Stimulated activated CD4-positive, alpha-beta T cell treated with anti-CD3 and anti-CD28 coated beads, Interleukin-12 subunit alpha, Interleukin-12 subunit beta, amount 100 ng/mL, for 48 hours (primary cell): ENCODE measurements at regions not wholly inside any gene's neighbourhood (a gene's known extent, or its start where the extent isn't known, plus 50 kb on each side); places are given as distances from the start of the nearest gene placed in this dataset.

Experiments used
- DNase-seq, 3 donors: peaks; one replicate each; pipeline ENCODE4 v3.0.0-alpha.2; 2020; ENCODE audit warnings: low read depth in 2 of 3, low spot score in 1 of 3

DNA sequence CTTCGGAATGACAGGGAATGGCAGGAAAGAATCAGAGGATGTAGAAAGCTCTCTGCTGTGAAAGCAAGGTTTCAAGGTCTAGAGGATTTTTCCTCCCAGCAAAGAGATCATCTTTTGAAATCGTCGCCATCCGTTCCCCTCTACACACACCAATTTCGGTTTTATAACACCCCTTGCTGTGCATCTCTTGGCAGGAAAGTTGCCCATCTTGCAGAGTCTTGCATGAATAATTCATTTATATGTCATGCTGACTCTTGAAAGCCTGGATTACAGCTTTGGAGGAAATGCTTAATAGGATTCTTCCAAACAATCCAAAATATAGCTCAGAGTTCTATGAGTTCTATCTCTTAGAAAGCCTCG lies 262.7 kb downstream of the CHL1 start:
- DNase-seq: no peak

DNA sequence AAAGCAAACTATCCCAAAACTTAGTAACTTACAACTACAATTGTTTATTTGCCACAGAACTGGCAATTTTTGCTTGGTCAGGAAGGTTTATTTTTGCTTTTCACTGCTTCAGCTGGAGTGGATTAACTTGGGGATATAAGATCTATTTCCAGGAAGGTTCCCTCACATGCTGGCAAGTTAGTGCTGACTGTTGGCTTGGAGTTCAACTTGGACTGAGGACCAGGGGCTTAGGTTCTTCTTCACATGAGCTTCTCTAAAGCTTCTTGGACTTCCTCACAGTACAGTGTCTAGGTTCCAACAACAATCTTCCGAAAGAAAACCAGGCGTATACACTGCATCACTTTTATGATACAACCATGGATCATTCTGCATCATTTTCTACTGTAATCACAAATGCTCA lies 264.4 kb downstream of the CHL1 start:
- no peak for DNase-seq

DNA sequence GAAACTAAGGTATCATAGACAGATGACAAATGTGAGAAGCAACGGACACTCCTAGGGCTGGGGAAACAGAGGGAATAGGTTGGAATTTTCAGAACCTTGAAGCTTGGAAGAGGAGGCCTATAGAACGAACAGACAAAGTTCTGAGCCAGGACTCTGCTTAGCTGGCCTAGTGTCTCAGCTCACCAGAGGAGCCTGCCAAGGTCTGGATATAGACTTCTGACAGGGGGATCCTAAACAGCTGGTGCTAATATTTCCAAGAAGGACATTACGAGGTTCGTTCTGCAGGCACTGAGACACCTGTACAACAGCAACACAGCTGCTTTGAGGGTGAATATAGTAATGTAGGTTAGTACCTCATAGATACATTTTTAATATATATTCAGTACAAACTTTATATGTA lies 266.3 kb downstream of the CHL1 start:
- DNase-seq: no peak

DNA sequence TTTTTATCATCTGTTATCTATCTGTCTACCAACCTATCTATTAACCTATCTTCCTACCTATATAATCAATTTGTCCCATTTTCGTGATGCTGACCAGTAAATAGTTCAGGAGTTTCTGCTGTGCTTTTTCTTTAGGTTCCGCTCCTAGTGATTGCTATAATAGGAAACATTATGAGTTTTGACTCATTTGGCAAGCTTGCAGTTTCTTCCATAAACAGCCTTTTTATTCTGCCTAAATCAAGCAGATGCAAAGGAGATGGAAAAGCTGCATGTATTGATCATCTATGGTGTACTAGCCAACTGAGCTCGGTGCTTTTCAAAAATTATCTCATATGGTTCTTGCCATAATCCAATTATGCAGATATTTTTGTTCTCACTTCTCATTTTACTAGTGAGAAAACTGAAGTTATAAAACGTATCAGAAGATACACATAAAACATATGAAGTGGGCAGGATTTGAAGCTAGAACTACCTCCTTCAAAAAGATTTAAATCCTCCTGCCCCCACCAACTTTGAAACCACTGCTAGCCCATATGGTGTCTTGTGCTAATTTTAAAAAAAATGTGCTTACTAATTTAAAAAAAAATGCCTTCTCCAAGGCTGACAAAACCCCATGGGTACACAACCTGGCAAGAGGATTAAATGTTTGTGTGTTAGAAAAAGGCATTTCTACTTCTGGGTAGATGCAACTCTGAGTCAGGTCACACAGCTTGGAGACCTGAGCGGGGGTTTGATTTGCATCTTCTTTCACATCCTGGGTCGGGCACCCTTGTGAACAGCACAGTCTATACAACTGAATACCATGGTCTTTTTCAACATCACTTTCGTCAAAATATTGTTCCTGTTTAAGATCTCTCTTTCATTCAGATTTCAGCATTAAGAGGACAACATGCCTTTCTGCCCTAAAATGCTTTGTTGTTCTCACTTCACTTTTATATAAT lies 267.0 kb downstream of the CHL1 start:
- DNase-seq: no peak

DNA sequence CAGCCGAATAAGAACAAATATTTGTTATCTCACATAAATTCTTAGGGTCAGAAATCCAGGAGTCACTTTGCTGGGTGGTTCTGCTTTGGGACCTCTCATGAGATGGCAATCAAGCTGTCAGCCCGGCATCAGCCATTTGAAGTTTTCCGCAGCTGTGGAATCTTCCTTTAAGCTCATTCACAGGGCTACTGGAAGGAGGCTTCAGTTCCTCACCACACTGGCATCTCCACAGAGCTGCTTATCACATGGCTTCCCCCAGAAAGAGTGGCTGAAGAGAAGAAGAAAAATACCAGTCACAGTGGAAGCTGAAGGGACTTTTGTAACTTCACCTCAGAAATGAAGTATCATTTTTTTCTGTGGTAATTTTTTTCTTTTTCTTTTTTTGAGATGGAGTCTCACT lies 267.7 kb downstream of the CHL1 start:
- no peak for DNase-seq

DNA sequence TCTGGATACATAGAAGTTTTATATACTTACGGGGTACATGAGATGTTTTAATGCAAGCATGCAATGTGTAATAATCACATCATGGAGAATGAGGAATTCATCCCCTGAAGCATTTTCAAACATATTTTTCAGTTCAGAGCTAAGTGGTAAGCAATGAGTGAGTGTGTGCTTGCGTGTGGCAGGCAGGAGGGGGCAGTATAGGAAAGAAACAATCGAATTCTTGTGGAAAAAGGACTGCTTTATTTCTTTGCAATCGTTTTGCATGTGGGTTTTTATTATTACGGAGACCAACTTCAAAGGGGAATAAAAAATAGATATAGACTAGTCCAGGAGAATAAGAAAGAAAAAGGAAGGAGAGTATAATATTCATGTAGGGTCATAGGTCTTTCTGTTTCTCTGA lies 271.6 kb downstream of the CHL1 start:
- no peak for DNase-seq

DNA sequence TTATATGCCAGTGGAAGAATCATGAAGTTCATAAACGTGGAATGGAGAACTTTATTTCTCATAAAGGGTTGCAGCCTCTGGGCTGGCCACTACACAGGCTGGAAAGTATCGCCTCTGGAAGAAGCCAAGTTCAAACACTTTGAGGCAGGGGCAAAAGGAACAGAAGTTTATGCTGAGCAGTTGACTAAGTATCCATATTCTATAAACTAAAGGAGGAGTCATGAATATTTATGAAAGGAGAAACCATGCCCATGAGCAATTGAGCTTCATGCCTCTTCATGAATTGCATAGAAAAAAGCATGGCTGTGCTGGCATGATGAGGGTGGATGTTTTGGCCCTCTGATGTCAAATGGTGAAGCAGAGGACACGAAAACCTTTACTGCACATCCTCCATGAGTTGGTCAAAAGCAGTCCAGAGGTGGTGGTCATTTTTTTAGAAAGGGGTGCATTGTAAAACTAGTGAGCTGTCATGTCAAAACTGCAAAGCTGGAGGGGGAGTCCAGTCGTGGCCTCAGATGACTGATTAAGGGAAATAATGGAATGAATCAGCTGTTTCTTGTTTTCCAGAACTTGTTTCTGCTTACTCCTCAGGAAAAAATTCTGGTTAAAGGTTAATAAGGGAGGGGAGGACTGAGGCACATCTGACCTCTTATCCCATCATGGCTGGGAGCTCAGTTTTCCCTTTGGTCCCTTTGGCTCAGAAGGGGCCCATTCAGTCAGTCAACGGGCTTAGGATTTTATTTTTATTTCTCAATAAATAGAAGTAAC lies 276.7 kb downstream of the CHL1 start:
- no peak for DNase-seq

DNA sequence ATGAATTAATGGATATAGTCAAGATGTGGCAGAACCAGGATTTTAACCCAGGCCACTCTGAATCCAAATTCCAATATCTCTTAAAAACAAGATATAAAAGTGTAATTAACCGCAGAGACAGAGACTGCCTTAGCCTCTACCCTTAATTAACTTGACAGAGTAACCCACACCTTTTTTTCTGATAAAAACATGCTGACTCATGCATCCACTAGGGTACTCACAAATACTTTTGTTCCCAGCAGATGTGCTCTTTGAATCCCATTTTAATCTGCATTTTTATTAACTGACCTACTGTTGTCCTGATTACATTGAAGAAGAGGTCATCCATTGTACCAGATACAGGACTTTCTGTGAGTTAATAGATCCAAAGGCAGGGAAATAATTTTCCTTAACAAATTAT lies 278.3 kb downstream of the CHL1 start:
- no peak for DNase-seq

DNA sequence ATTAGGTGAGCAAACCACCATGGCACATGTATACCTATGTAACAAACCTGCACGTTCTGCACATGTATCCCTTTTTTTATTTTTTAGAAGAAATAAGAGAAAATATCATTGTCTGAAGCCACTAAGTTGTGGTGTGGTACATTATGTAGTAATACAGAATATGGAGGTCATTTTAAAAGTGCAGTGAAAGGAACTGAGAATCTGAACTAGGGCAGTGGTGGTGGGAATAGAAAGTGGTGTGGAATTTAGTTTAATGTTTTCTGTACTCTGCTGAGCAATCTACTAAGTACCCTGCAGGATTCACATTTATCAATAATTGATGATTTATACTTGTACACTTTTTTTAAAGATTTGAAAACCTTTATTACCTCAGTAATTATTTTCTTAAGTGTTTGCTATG lies 283.5 kb downstream of the CHL1 start:
- DNase-seq: no peak

DNA sequence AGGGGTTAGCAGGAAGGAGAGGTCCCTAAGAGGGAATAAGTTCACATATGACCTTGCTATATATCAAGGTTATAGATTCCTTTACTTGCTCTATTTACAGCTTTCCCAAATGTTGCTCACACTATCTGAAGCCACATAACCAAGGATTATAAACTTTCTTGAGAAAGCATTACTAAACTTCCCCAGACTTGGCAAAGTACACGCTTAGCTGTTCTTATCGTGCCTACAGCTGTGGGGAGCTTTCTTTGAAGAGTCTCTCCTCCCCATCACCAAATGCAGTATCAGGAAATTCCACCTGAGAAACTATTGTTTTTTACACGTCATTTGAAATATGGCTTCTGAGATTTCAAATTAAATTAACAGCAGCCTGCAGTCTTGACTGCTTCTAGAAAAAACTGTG lies 284.5 kb downstream of the CHL1 start:
- DNase-seq: no peak

DNA sequence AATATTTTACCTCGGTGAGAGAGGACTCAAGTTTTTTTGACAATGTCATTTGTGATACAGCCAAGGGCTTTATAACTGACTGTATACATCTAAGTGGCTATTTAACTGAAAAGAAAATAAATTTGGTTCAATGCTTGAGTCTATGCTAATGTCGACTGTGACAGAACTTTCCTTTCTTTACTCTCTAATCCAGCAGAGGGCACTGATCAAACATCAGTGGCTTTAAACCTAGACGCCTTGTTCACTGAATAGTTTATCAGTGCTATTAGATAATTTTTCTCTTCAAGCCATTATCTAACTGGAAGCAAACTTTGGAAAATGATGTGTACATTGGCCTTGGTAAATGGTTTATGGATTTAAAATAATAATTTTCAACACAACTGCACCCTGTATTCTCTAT lies 285.1 kb downstream of the CHL1 start:
- DNase-seq: no peak

DNA sequence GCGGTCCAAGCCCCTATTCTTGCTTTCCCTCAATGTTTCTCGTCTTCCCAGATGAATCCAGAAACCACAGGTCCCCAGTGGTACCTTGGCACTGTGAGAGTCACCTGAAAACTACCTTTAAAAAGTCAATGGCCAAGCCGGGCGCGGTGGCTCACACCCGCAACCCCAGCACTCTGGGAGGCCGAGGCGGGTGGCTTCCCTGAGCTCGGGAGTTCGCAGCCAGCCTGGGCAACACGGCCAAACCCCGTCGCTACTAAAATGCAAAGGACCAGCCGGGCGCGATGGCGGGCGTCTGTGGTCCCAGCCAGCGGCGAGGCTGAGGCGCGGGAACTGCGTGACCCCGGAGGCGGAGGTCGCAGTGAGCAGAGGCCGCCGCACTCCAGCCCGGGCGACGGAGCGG lies 285.9 kb downstream of the CHL1 start:
- DNase-seq: no peak

DNA sequence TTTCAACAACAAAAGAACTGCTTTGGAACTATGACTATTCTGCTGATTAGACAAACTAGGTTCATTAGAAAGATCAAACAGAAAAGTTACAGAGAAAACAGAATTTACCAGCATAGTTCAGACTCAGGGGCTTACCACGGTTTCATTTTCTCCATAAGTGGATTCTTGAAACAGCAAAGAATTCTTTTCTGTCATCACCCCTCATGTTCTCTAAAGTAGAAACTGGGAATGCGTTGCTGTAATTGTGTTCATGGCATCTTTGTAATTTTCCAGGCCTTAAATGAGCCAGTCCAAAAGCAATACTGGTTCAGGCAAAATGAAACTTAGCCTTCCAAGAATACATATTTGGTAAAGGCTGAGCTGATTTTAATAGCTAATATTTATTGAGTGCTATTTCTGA lies 287.8 kb downstream of the CHL1 start:
- DNase-seq: no peak

DNA sequence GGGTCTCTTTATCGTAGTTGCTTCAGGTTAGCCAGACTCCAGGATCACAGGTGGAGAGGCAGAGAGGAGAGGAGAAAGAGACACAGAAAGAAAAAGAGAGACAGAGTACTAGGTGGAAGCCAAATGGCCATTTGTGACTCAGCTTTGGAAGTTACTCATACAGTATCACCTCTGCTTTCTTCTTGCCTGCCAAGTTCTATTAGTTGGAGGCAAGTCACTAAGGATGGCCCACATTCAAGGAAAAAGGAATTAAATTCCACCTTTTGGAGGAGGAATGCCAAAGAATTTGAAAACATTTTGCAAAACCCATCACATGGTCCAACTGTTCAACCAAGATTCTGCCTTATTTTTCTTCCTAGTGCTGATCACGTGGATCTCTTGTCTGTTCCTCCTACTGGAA lies 291.1 kb downstream of the CHL1 start:
- DNase-seq: no peak

DNA sequence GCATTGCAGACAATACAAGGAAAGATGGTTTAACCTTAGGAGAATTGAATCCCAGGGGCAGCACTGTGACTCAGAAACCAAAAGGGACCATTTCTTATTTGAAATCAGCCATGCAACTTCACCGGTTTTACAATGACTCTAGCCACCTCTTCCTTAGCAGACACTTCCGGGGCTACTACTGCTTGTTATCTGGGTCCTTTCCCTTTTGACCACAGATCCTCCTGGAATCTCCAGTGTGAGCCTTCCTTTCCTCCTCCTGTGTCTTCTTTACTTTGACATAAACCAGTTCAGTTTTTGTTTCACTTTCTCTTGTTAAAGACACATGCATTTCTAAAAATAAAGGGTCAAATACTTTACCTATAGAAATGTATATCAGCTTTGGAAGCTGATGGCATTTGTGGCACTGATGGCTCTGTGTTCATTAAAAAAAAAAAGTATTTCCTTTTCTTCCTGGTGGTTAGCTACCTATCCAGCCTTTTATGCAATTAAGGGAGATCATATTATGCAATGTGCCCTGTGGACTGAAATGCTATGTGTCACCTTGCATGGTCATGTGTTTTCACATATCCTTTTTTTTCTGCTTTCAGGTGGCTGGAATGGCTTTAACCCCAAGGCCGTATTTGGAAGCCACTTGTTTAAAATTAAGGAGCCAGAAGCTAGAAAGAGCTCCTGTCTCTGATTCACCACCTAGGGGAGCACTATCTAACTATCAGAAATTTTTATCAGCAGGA lies 296.2 kb downstream of the CHL1 start:
- DNase-seq: no peak

DNA sequence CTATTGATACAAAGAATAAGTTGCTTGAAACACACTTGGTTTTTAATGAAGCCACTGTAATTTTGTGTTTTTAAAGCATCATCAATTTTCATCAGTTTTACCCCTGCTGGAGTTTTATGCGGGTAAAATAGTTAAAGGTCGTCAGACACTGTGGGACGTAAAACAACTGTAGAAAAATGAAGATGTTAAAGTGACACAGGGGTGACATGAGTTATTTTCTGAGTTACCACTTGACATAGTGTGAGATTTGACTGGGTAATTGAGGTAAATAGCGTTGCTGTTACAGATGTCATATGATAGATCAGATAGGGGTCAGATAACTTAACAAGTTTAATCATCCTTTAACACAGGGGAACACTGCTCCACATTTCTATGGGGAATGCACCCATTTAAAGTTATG lies 297.6 kb downstream of the CHL1 start:
- DNase-seq: no peak

DNA sequence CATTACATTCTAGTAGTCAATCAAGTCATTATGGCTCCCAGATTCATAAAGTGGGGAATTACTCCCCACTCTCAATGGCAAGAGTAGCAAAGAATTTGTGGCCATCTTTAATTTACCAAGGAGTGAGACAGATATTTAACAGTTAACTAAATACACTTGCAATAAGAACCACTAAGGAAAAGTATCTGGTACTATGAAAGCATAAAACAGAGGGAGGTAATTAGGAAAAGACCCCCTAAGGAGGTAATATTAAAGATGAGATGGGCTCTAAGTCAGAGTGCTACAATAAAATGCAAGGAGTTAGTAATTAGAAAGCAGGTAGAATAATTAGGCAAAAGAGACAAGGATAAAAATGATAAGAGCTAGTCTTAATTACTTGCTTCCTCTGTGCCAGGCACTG lies 301.9 kb downstream of the CHL1 start:
- DNase-seq: no peak

DNA sequence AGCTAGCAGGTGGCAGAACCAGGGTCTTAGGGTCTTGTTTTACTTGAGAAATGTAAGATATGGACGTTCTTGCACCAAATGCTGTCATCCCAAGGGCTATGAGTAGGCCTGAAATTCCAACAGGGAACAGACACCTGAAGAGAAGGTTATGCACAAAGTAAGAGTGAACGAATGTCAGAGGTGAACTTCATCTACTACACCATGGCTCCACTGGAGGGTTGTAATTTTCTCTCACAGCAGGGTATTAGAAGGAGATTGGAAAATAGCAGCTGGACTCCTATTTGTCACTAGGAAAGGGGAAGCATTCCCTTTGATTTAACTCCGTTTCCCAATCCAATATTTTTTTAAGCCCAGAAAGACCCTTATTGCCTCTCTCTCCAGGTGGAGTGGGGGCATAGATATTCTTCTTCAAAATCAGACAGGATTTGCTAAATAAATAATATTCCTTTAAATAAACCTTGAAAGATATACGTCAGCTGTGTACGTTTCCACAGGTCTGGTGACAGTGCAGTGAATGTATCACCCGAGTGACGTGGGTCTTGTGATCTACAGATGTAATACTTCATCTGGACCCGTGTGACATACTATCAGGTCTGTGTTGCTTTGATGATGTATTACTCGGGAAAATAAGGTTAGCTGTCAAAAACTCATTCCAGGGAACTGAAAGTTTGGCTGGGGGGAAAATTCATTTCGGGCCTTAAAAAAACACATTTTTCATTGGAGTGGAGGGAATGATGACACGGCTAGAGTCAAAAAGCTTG lies 302.6 kb downstream of the CHL1 start:
- DNase-seq: no peak

DNA sequence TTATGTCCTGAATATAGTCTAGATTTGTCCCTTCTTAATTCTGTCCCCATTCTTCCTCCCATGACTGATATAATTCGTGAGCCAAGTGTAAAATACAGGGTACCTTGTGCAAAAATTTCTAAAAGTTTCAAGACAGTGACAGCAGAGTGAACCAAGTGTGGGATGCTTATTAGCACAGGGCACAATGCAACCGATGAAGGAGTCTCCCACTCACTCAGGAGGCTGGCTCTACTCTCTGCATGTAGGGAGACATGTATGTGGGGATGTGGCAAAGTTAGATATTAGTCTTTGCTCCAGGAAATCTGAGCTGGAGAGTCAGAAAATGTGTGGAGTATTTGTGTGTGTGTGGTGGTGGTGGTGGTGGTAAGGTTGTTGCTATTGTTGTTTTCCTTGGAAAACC lies 305.9 kb downstream of the CHL1 start:
- no peak for DNase-seq

DNA sequence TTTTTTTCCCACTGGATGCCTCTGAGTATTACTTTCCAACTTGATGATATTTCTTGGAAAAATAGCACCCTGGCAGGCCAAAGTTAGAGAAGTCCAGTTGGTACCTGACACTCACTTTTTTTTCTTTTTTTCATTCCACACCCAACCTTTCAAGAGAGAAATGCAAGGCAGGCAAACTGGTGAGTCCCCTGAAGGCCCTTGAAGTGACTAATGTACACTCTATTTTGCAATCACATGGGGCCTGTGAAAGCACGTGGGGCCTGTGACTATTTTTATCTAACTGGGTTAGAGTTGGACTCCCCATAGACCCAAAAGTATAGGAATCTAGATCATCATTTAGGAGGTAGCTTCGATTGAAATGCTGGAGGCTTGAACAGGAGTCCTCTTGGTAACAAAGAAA lies 316.7 kb downstream of the CHL1 start:
- DNase-seq: no peak

DNA sequence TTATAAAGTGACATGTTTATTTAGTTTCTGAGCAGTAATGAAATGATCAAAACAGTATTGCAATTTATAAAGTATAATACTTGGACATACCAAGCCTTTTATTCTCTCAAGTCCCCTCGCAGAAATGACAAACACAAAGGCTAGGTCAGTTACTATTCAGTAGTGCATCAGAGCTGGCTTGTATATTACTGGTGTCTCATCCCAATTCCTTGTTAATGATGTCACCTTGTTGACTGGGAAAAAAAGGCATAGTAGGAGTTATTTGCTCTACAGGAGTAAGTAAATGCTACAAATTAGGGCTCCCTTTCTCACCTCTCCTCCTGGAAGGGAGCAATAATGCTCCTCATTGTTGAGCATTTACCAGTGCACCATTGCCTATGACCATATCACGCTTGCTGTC lies 317.6 kb downstream of the CHL1 start:
- no peak for DNase-seq
